ENCODE measurements at regions not wholly inside any gene's neighbourhood (a gene's known extent, or its start where the extent isn't known, plus 50 kb on each side); places are given as distances from the start of the nearest gene placed in this dataset.

GRCh38 chr17:70259400-70259799 lies 90.1 kb downstream of the KCNJ2 start:
- no peaks in the 10 kb centered on the region for H3F3A ChIP-seq (ENCODE audit: low read length, unreplicated experiment)
- H3K27ac ChIP-seq (ENCODE audit: low read length), result no peak overlapping the region
- POLR2A ChIA-PET (ENCODE audit: unreplicated experiment), result no interaction called here
- ATAC-seq (no peak), DNase-seq (no peak)
- TF ChIP-seq EZH2phosphoT487 (IDR thresholded peaks at IDR 0.05; ENCODE audit: borderline replicate concordance, low read length), result no peak
- no peak for TF ChIP-seq EZH2 (IDR thresholded peaks at IDR 0.05; ENCODE audit: low read length, unreplicated experiment)
- TF ChIP-seq, protein P1, sequence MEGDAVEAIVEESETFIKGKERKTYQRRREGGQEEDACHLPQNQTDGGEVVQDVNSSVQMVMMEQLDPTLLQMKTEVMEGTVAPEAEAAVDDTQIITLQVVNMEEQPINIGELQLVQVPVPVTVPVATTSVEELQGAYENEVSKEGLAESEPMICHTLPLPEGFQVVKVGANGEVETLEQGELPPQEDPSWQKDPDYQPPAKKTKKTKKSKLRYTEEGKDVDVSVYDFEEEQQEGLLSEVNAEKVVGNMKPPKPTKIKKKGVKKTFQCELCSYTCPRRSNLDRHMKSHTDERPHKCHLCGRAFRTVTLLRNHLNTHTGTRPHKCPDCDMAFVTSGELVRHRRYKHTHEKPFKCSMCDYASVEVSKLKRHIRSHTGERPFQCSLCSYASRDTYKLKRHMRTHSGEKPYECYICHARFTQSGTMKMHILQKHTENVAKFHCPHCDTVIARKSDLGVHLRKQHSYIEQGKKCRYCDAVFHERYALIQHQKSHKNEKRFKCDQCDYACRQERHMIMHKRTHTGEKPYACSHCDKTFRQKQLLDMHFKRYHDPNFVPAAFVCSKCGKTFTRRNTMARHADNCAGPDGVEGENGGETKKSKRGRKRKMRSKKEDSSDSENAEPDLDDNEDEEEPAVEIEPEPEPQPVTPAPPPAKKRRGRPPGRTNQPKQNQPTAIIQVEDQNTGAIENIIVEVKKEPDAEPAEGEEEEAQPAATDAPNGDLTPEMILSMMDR (conservative IDR thresholded peaks at IDR 0.05; ENCODE audit: low read depth, low read length), result no peak
- CTCF ChIA-PET, result no interaction called here
- H3K9me2 ChIP-seq (replicated peaks; ENCODE audit: low read length), result no peaks in the 10 kb centered on the region
- H4K20me1 ChIP-seq (ENCODE audit: low read length), result no peaks in the 10 kb centered on the region
- no peaks in the 10 kb centered on the region for H3K79me2 ChIP-seq (ENCODE audit: low read length)
- H3K4me2 ChIP-seq (ENCODE audit: low read length), result no peak overlapping the region
- H3K4me1 ChIP-seq (ENCODE audit: insufficient read depth, low read length), result no peaks in the 10 kb centered on the region
- peaks cover 3% of the 10 kb centered on the region; the same call in 1 of the 2 replicates for H3K27me3 ChIP-seq (ENCODE audit: low read length)
- no peaks in the 10 kb centered on the region for H3K36me3 ChIP-seq (ENCODE audit: low read depth, low read length)
- intact Hi-C loops (cut with micrococcal nuclease), result no loop called here
- no TSS peak for BruUV-seq (replicated peaks)
- H3K9ac ChIP-seq (ENCODE audit: low read length), result no peak overlapping the region
- no peak overlapping the region for H2AFZ ChIP-seq (ENCODE audit: low read length)
- H3K9me3 ChIP-seq (ENCODE audit: low read length), result no peaks in the 10 kb centered on the region
- no peak overlapping the region for H3K4me3 ChIP-seq (ENCODE audit: low read length)

DNA sequence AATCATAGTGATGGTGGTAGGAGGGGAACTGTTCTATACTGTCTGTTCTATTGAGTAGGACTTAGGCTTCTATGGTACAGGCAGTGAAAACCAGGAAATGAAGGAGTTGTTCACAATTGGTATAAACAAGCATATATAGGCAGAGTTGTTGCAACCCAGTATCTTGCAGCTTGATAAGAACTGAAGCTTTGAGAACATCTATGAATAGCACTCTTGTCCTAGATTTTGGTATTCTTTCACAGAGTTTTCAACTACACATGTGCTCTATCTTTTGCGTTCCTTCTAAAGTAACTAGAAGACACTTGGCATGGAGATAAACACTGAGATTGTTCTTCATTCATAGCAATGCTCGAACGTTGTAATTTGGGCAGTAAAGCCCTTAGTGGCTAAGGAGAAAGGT lies 91.8 kb downstream of the KCNJ2 start:
- Histone ChIP-seq H3K9ac (ENCODE audit: low read length) (no peak overlapping the region), H3K27me3 (ENCODE audit: low read length) (peaks cover 3% of the 10 kb centered on the region; the same call in 1 of the 2 replicates), H4K20me1 (ENCODE audit: low read length) (no peaks in the 10 kb centered on the region), H3K9me2 (replicated peaks; ENCODE audit: low read length) (no peaks in the 10 kb centered on the region), H3F3A (ENCODE audit: low read length, unreplicated experiment) (no peaks in the 10 kb centered on the region), H2AFZ (ENCODE audit: low read length) (no peak overlapping the region), H3K27ac (ENCODE audit: low read length) (no peak overlapping the region), H3K9me3 (ENCODE audit: low read length) (no peaks in the 10 kb centered on the region), H3K4me2 (ENCODE audit: low read length) (no peak overlapping the region), H3K36me3 (ENCODE audit: low read depth, low read length) (no peaks in the 10 kb centered on the region), H3K79me2 (ENCODE audit: low read length) (no peaks in the 10 kb centered on the region), H3K4me3 (ENCODE audit: low read length) (no peak overlapping the region), H3K4me1 (ENCODE audit: insufficient read depth, low read length) (no peaks in the 10 kb centered on the region)
- TF ChIP-seq, protein P1 (conservative IDR thresholded peaks at IDR 0.05; ENCODE audit: low read depth, low read length), result no peak
- TF ChIP-seq EZH2 (IDR thresholded peaks at IDR 0.05; ENCODE audit: low read length, unreplicated experiment) (no peak), EZH2phosphoT487 (IDR thresholded peaks at IDR 0.05; ENCODE audit: borderline replicate concordance, low read length) (no peak)
- ATAC-seq (no peak), DNase-seq (no peak)
- ChIA-PET POLR2A (ENCODE audit: unreplicated experiment) (no interaction called here), CTCF (no interaction called here)
- intact Hi-C loops (cut with micrococcal nuclease), result no loop called here
- no TSS peak for BruUV-seq (replicated peaks)

GRCh38 chr17:70265471-70265870 lies 96.1 kb downstream of the KCNJ2 start:
- H3K79me2 ChIP-seq (ENCODE audit: low read length), result no peaks in the 10 kb centered on the region
- no TSS peak for BruUV-seq (replicated peaks)
- TF ChIP-seq EZH2 (IDR thresholded peaks at IDR 0.05; ENCODE audit: low read length, unreplicated experiment) (no peak), EZH2phosphoT487 (IDR thresholded peaks at IDR 0.05; ENCODE audit: borderline replicate concordance, low read length) (no peak)
- TF ChIP-seq, protein P1 (conservative IDR thresholded peaks at IDR 0.05; ENCODE audit: low read depth, low read length), result no peak
- H3K4me3 ChIP-seq (ENCODE audit: low read length), result no peak overlapping the region
- ATAC-seq (no peak), DNase-seq (no peak)
- H3K9me2 ChIP-seq (replicated peaks; ENCODE audit: low read length), result no peaks in the 10 kb centered on the region
- CTCF ChIA-PET, result no interaction called here
- no peak overlapping the region for H3K27ac ChIP-seq (ENCODE audit: low read length)
- no peaks in the 10 kb centered on the region for H4K20me1 ChIP-seq (ENCODE audit: low read length)
- no peaks in the 10 kb centered on the region for H3K36me3 ChIP-seq (ENCODE audit: low read depth, low read length)
- POLR2A ChIA-PET (ENCODE audit: unreplicated experiment), result no interaction called here
- intact Hi-C loops (cut with micrococcal nuclease), result no loop called here
- no peak overlapping the region for H3K4me2 ChIP-seq (ENCODE audit: low read length)
- H3K4me1 ChIP-seq (ENCODE audit: insufficient read depth, low read length), result no peaks in the 10 kb centered on the region
- no peaks in the 10 kb centered on the region for H3F3A ChIP-seq (ENCODE audit: low read length, unreplicated experiment)
- H3K9ac ChIP-seq (ENCODE audit: low read length), result no peak overlapping the region
- H2AFZ ChIP-seq (ENCODE audit: low read length), result no peak overlapping the region
- H3K27me3 ChIP-seq (ENCODE audit: low read length), result no peaks in the 10 kb centered on the region
- no peaks in the 10 kb centered on the region for H3K9me3 ChIP-seq (ENCODE audit: low read length)
